ENCODE measurements at regions not wholly inside any gene's neighbourhood (a gene's known extent, or its start where the extent isn't known, plus 50 kb on each side); places are given as distances from the start of the nearest gene placed in this dataset.
A peak's percentile ranks its signal among the peaks of the same experiment; 100 is the strongest.
"Not testable (repeated sequence)": the region's sequence is repeated elsewhere in the genome, so short reads cannot be mapped to it uniquely, and the experiment has no call there.

DNA sequence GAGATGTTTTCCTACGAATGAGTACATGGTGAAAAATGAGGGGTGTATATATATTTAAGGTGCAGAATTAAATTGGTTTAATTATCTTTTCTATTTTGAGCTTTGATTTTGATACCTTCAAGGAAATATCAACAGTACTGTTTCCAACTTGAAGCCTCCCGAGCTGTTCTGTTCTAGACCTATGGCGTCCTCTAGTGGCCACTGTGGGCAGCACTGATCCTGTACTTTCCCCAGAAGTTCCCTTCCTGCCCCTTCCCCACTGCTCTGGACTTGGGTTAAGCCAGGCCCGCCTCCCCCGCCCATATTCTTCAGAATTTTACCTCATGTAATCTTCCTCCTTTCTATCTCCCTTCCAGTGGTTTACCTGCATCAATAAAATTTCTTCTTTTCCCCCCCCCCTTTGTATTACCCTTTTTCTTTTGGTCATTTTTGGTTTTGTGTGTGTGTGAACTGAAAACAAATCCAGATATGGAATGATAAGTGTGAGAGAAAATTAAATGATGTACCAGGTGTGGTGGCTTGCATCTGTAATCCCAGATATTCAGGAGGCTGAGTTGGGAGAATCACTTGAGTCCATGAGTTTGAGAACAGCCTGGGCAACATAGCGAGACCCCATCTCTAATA, 1643.5 kb downstream of the TP53TG3F start:
- DNase-seq: peak; percentile 0

GRCh38 chr16:35111772-35112171, 1652.4 kb downstream of the TP53TG3F start:
- not testable (repeated sequence) for DNase-seq

GRCh38 chr16:35131429-35131828, 1672.0 kb downstream of the TP53TG3F start:
- DNase-seq: no peak

GRCh38 chr16:35134471-35134870, 1675.1 kb downstream of the TP53TG3F start:
- DNase-seq: no peak

DNA sequence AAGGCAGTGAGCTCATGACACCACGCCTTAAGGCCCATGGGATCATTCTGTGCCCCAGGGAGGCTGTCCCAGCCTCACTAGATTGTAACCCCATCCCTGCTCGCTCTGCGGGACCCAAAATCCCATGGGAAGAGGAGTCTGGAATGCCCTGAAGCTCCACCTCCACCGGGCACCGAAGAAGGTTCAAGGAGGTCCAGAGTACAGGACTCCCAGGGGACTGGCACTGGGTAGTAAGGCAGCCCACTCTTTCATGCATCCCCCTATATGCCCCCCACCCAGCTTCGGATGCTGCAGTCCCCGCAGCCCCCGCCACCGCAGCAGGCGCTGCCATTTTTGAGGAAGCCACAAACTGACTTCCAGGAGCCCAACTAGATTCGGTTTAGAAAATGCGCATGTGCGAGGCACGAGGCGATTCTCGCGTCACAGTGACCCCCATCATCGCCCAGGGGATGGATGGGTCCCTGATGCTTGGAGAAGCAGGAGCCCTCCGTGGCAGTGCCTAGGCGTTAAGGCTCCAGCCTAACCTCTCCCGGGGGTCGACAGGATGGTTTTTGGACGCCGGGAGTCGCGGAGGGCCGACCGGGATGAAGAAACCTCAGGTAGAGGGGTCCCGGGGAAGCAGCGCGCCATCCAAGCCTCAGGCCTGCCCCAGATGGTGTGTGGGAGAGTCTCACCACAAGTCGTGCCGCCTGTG, 1681.0 kb downstream of the TP53TG3F start:
- no peak for DNase-seq

GRCh38 chr16:35141303-35141702, 1681.9 kb downstream of the TP53TG3F start:
- no peak for DNase-seq

GRCh38 chr16:35142147-35142808, 1682.9 kb downstream of the TP53TG3F start:
- DNase-seq: no peak

DNA sequence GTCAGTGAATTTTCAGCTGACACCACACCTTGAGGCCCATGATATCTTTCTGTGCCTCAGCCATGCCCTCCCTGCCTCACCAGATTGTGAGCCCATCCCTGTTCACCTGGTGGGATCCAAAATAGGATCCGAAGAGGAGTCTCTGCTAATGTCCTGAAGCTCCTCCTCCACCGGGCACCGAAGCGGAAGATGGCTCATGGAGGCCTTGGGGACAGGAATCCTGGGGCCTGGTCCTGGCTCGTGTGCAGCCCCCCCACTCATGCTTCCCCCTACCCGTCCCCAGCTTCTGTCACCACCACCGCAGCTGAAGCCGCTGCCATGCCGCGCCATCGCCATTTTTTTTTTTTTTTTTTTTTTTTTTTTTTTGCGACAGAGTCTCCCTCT, 1683.4 kb downstream of the TP53TG3F start:
- DNase-seq: no peak

DNA sequence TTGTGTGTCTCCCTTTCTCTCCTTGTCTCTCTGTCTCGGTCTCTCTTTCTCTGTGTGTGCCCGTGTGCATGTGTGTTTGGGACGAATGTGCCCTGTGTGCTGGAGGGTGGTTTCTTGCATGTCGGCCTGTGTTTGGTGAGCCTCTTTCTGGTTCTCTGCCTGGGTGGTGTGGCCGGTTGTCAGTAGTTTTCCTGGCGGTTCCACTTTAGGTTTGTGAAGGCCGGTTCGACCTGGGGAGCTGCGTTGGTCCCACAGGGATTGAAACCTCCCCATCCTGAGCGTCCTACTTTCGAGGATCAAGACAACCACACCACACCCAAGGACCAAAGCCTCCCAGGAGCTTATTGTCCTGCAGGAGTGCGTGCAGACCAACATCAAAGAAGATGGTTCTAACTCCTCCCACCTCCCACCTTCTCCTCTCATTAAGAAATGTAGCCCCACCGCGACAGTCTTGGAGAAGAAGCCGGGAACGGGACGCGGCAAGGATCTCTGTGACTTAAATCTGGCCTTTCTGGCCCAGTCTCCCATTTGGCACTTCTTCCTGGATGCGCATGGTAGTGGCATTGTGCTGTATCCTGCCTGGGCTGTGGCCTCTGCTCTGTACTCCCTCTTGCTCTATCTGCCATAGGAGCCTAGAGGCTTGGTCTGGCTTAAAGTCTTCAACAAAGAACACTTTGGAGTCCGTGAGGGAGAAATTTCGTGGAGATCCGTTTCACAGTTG, 1685.0 kb downstream of the TP53TG3F start:
- no peak for DNase-seq

- DNase-seq: no peak
Measured at GRCh38 chr16:35146031-35146710, 1686.8 kb downstream of the TP53TG3F start.

DNA sequence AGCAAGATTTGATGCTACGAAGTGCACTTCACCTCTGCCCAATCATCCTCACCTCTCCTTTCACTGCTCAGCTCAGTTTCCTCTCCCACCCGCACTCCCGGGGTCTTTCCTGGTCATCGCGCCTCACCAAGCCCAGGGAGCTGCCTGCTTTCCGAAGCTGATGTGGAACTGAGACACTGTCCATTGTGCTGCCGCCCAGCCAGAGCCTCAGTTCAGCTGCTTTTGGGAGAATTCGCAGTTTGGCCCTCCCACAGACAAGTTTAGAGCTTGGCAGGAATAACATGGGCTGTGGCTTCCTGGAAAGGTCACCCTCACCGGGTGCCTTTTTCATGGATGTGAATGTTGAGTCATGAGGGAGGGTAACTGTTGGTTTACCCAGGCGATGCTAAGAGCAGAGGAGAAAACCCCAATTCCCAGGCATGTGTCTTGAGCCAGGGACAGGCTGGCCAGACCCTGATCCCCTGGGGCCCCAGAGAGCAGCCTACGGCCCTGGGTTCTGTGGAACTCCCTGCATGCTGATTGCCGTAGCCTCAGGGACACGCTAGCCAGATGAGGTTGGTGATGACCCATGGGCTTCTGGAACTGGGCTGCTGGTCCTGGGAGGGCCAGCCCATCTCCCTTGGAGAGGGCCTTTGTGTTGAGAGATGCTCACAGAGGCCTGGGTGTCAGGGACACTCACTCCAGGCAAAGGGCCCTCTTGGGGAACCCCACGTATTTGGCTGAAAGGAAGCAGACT, 1687.5 kb downstream of the TP53TG3F start:
- no peak for DNase-seq

DNA sequence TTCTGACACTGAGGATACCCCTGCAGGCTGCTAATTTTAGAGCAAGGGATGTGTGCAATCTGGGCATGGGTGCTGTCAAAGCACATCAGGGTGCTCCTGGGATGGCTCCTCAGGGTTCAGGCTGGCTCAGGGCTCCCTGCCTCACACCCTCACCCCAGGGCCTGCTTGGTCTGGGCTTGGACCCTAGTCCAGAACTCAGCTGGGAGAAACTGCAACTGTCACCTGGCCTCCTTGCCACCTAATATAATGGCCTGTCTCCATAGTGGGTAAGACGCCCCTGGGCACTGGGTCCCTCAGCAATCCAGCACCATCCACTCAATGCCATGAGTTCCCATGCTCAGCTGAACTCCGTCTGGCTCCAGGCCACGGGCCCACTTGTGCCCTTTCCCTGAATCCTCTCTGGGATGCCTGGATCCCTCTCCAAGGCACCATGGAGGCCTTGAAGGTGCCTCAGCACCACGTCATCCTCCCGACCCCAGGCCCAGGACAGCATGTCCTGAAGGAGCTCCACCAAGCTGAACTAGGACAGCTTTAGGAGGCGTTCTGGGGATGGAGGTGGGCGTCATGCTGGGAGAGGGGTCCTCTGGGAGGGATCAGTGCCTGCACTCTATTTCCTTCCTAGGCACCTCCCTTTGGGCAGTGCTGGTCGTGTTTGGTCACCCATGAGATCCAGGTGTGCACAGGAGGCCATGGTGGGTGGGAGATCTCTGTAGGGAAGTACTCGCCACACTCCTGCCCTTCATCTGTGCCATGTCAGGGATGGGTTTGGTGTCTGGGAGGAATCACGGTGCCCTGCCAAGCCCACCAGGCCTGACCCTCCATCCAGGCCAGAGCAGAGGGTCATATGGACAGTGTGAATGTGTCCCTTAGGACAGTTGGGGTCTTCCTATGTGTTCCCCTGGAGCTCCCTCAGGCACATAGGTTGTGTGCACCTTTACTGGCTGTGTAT, 1688.4 kb downstream of the TP53TG3F start:
- no peak for DNase-seq

DNA sequence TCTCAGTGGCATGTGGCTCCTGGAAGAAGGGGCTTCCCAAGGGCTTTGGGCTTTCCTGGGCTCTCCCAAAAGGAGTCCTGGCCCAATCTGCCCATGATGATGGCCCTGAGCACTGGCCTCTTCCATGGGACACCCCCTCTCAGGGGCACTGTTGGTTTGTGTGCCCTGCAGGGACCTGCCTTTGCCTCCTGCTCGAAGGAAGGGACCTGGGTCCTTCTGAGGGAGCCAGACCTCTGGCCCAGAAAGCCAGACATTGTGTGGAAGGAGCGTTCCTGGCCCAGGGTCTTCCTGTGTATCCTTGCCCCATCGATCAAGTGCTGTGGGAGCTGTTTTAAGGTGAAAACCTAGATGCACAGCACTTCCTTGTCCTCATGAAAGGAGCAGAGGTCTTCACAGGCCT, 1689.3 kb downstream of the TP53TG3F start:
- no peak for DNase-seq

DNA sequence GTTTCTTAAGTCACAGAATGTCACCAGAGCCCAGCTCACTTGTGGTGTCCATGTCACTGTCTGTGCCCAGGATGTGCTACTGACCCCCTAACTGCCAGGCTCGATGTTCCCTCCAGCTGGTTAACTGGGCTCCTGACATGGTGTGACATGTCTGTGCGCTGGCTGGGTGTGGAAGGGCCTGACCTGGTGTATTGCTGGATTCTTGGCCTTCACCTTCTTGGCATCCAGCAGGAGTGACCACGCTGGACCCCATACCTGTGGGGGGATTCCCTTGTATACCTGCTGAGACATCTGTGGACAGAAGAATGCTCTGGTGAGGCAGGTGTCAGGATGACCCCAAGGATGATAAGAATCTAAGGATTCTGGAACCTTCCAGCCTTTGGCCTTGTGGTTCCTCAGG, 1690.1 kb downstream of the TP53TG3F start:
- DNase-seq: no peak

GRCh38 chr16:35150805-35151312, 1691.4 kb downstream of the TP53TG3F start:
- DNase-seq: no peak

DNA sequence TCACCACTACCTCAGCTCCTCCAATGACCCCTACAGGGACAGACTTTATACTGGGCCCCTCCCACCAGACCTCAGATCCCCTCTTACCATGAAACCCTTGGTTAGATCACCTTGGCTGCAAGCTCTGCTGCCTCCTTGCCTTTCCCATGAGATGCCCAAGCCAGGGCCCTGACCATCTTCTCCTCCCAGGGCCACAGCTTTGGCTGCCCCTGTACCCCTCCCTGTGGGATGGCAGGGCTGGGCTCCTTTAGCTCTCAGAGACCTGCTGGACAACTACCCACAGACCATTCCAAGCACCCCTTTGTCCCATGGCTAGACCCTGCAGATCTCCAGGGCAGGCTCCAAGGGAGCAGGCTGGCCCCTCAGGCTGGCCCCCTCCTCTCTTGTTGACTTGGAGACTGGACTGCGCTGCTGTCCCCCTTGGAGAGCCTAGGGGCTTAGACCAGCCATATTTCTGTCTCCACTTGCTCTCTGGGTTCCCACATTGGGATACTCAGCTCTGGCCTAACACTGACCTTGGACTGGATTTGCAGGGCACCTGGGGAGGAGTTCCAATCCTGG, 1692.7 kb downstream of the TP53TG3F start:
- no peak for DNase-seq

GRCh38 chr16:35154627-35155026, 1695.2 kb downstream of the TP53TG3F start:
- DNase-seq: no peak

- not testable (repeated sequence) for DNase-seq
Measured at GRCh38 chr16:35157549-35157948, 1698.1 kb downstream of the TP53TG3F start.

- DNase-seq: not testable (repeated sequence)
Measured at GRCh38 chr16:35169324-35169723, 1709.9 kb downstream of the TP53TG3F start.

- DNase-seq: not testable (repeated sequence)
Measured at GRCh38 chr16:35170061-35170460, 1710.6 kb downstream of the TP53TG3F start.

Measured in COR-L47 (cell line).